ENCODE measurements at regions not wholly inside any gene's neighbourhood (a gene's known extent, or its start where the extent isn't known, plus 50 kb on each side); places are given as distances from the start of the nearest gene placed in this dataset.
"Not testable (repeated sequence)": the region's sequence is repeated elsewhere in the genome, so short reads cannot be mapped to it uniquely, and the experiment has no call there.

DNA sequence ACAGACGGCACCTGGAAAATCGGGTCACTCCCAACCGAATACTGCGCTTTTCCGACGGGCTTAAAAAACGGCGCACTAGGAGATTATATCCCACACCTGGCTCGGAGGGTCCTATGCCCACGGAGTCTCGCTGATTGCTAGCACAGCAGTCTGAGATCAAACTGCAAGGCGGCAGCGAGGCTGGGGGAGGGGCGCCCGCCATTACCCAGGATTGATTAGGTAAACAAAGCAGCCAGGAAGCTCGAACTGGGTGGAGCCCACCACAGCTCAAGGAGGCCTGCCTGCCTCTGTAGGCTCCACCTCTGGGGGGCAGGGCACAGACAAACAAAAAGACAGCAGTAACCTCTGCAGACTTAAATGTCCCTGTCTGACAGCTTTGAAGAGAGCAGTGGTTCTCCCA lies 64.5 kb downstream of the SLC30A10 start:
- H3K36me3 ChIP-seq; H3K4me1 ChIP-seq; H3K27me3 ChIP-seq; DNase-seq (ENCODE audit: low spot score in 2 of 2); H3K27ac ChIP-seq; H3K4me3 ChIP-seq; H3K9me3 ChIP-seq: not testable (repeated sequence)
- 97% methylated on average over 14 of the region's 16 CpGs for WGBS

DNA sequence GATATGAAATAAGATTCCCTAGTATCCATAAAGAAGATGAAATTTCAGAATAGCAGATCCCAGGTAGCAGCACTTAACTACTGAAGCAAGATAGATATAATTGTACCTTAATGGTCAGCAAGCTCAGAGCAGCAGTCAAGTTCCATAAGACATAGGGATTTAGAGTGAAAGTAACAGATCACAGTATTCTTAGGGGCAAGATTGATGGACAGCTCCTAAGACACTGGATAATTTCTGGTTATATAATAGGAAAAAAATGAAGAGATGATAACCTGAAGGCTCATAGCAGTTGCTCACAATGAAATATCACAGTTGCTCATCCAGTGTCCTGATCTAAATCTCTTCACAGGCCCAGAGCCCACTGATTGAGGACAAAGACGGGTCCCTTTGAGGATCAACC lies 66.0 kb downstream of the SLC30A10 start:
- Histone ChIP-seq H3K27me3 (peaks cover 3% of the 10 kb centered on the region), H3K4me1 (no peaks in the 10 kb centered on the region), H3K36me3 (no peaks in the 10 kb centered on the region), H3K27ac (no peak overlapping the region), H3K9me3 (no peaks in the 10 kb centered on the region), H3K4me3 (no peak overlapping the region)
- no peak for DNase-seq (ENCODE audit: low spot score in 2 of 2)
- TF ChIP-seq POLR2AphosphoS5 (IDR thresholded peaks at IDR 0.05) (no peak), POLR2A (IDR thresholded peaks at IDR 0.05) (no peak), EP300 (IDR thresholded peaks at IDR 0.05) (no peak), CTCF (IDR thresholded peaks at IDR 0.05) (no peak)
- WGBS = 5% methylated on average over 1 of the region's 1 CpG

- no peaks in the 10 kb centered on the region for H3K9me3 ChIP-seq
- TF ChIP-seq EP300 (IDR thresholded peaks at IDR 0.05) = no peak
- TF ChIP-seq POLR2AphosphoS5 (IDR thresholded peaks at IDR 0.05) = no peak
- no peak for TF ChIP-seq CTCF (IDR thresholded peaks at IDR 0.05)
- no peak for TF ChIP-seq POLR2A (IDR thresholded peaks at IDR 0.05)
- no peaks in the 10 kb centered on the region for H3K4me1 ChIP-seq
- 44% methylated on average over 3 of the region's 3 CpGs for WGBS
- H3K27me3 ChIP-seq = peaks cover 3% of the 10 kb centered on the region
- DNase-seq (ENCODE audit: low spot score in 2 of 2) = no peak
- H3K36me3 ChIP-seq = no peaks in the 10 kb centered on the region
- no peak overlapping the region for H3K27ac ChIP-seq
- H3K4me3 ChIP-seq = no peak overlapping the region
Measured at GRCh38 chr1:219858980-219859379, 69.4 kb downstream of the SLC30A10 start.

DNA sequence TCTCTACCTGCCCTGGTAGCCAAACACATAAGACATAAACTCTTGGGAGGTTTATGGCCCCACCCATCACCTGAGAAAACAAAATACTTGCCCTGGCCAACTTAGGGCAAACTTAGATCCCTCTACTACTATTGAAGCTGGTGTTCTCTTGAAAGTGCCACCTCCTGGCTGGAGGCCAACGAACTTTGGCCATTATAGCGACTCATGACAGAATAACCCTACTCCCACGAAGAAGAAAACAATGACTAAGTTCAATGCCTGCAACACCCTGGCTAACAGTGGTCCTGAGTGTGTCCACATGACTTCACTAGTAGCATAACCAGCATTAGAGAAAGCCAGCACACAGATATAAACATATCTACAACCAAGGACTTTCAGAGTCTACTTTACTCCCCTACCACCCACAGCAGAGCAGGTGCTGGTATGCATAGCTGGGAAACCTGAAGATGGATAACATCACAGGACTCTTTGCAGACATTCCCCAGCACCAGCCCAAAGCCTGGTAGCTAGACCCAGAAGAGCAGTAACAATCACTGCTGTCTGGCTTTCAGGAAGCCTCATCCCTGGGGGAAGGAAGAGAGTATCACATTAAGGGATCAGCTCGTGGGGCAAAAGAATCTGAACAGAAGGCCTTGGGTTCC lies 81.0 kb downstream of the SLC30A10 start:
- no peak overlapping the region for H3K27ac ChIP-seq
- no peaks in the 10 kb centered on the region for H3K27me3 ChIP-seq
- DNase-seq (ENCODE audit: low spot score in 2 of 2) = no peak
- H3K9me3 ChIP-seq = no peaks in the 10 kb centered on the region
- no peaks in the 10 kb centered on the region for H3K36me3 ChIP-seq
- no peak overlapping the region for H3K4me3 ChIP-seq
- WGBS = 84% methylated on average over 4 of the region's 4 CpGs
- H3K4me1 ChIP-seq = no peaks in the 10 kb centered on the region
- TF ChIP-seq POLR2AphosphoS5 (IDR thresholded peaks at IDR 0.05) (no peak), EP300 (IDR thresholded peaks at IDR 0.05) (no peak), POLR2A (IDR thresholded peaks at IDR 0.05) (no peak), CTCF (IDR thresholded peaks at IDR 0.05) (no peak)

DNA sequence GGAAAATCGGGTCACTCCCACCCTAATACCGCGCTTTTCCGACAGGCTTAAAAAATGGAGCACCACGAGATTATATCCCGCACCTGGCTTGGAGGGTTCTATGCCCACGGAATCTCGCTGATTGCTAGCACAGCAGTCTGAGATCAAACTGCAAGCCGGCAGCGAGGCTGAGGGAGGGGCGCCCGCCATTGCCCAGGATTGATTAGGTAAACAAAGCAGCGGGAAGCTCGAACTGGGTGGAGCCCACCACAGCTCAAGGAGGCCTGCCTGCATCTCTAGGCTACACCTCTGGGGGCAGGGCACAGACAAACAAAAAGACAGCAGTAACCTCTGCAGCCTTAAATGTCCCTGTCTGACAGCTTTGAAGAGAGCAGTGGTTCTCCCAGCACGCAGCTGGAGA lies 88.8 kb downstream of the SLC30A10 start:
- DNase-seq (ENCODE audit: low spot score in 2 of 2); H3K9me3 ChIP-seq; H3K27ac ChIP-seq; H3K36me3 ChIP-seq; H3K27me3 ChIP-seq; H3K4me1 ChIP-seq; H3K4me3 ChIP-seq: not testable (repeated sequence)
- WGBS = 63% methylated on average over 14 of the region's 15 CpGs

GRCh38 chr1:219837994-219838294 lies 90.4 kb downstream of the SLC30A10 start:
- Histone ChIP-seq H3K36me3 (no peaks in the 10 kb centered on the region), H3K4me1 (no peaks in the 10 kb centered on the region), H3K9me3 (no peaks in the 10 kb centered on the region), H3K27me3 (peaks cover 5% of the 10 kb centered on the region), H3K27ac (no peak overlapping the region), H3K4me3 (no peak overlapping the region)
- no peak for DNase-seq (ENCODE audit: low spot score in 2 of 2)
- no peak for TF ChIP-seq POLR2A (IDR thresholded peaks at IDR 0.05)
- TF ChIP-seq EP300 (IDR thresholded peaks at IDR 0.05) = no peak
- no peak for TF ChIP-seq POLR2AphosphoS5 (IDR thresholded peaks at IDR 0.05)
- no peak for TF ChIP-seq CTCF (IDR thresholded peaks at IDR 0.05)
- WGBS = 68% methylated on average over 2 of the region's 2 CpGs
